Neural crest cell (in vitro differentiated cells): ENCODE measurements at regions not wholly inside any gene's neighbourhood (a gene's known extent, or its start where the extent isn't known, plus 50 kb on each side); places are given as distances from the start of the nearest gene placed in this dataset.

Experiments used
- DNase-seq: peaks from one replicate; pipeline ENCODE4 v3.0.0; 2021; ENCODE audit warnings: low read depth, mixed read lengths, low spot score
- H3K27ac Mint-ChIP-seq: one replicate; pipeline ENCODE4 v1.8.0; 2021; ENCODE audit warnings: mild to moderate bottlenecking, mixed read lengths; ENCODE audit not compliant: unreplicated experiment
- H3K27me3 Mint-ChIP-seq: 2 replicates; pipeline ENCODE4 v1.8.0; 2021; ENCODE audit warnings: low read depth, mild to moderate bottlenecking, mixed read lengths
- H3K36me3 Mint-ChIP-seq: 2 replicates; pipeline ENCODE4 v1.8.0; 2021; ENCODE audit warnings: low read depth, mild to moderate bottlenecking, mixed read lengths
- H3K4me1 Mint-ChIP-seq: 2 replicates; pipeline ENCODE4 v1.8.0; 2021; ENCODE audit warnings: mixed read lengths
- H3K4me3 Mint-ChIP-seq: one replicate; pipeline ENCODE4 v1.8.0; 2021; ENCODE audit warnings: mild to moderate bottlenecking, mixed read lengths
- H3K9me3 Mint-ChIP-seq: 2 replicates; pipeline ENCODE4 v1.8.0; 2021; ENCODE audit warnings: mixed read lengths
- TF ChIP-seq, protein P1 (sequence below): fragments of 200-600 bp; sonication (generic); conservative IDR thresholded peaks from 2 replicates; pipeline ENCODE4 v1.5.0; 2021; ENCODE audit warnings: antibody characterized with exemption, mild to moderate bottlenecking

DNA sequence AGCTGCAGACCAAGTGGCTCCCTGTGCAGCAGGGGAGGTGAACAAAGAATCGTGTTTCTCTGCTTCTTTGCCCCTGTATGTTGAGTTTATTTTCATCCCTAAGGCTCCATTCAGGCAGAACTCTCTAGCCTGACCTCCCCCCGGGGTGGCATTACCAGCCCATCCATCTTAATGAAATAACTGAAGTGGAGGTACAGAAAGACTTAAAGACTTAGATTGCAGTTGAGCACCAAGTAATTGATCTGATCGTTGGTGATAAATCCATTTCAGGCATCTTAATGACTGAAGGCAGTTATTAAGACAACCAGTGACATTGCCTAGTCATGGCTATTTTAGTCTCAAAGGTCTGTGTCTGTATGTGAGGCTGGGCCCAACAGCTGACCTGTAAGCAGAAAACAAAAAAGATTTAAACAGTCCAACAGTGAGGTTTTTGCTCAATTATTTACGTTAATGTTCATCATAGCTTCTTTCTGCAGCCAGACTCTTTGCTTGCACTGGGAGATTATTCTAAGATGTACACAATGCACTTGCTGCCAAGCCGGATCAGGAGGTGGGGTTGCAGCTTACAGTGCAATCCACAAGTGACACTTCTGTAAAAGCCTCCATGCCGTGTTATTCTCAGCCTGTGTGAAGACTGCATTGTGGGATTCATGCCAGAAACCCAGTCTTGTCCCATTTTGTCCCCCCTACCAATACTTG lies 363.0 kb upstream of the DUSP10 start:
- TF ChIP-seq, protein P1, sequence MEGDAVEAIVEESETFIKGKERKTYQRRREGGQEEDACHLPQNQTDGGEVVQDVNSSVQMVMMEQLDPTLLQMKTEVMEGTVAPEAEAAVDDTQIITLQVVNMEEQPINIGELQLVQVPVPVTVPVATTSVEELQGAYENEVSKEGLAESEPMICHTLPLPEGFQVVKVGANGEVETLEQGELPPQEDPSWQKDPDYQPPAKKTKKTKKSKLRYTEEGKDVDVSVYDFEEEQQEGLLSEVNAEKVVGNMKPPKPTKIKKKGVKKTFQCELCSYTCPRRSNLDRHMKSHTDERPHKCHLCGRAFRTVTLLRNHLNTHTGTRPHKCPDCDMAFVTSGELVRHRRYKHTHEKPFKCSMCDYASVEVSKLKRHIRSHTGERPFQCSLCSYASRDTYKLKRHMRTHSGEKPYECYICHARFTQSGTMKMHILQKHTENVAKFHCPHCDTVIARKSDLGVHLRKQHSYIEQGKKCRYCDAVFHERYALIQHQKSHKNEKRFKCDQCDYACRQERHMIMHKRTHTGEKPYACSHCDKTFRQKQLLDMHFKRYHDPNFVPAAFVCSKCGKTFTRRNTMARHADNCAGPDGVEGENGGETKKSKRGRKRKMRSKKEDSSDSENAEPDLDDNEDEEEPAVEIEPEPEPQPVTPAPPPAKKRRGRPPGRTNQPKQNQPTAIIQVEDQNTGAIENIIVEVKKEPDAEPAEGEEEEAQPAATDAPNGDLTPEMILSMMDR, result no peak
- Mint-ChIP-seq H3K27me3 (no peaks in the 10 kb centered on the region), H3K36me3 (no peaks in the 10 kb centered on the region), H3K27ac (no peak overlapping the region), H3K9me3 (no peaks in the 10 kb centered on the region), H3K4me3 (no peak overlapping the region), H3K4me1 (peaks cover 26% of the 10 kb centered on the region)
- no peak for DNase-seq

DNA sequence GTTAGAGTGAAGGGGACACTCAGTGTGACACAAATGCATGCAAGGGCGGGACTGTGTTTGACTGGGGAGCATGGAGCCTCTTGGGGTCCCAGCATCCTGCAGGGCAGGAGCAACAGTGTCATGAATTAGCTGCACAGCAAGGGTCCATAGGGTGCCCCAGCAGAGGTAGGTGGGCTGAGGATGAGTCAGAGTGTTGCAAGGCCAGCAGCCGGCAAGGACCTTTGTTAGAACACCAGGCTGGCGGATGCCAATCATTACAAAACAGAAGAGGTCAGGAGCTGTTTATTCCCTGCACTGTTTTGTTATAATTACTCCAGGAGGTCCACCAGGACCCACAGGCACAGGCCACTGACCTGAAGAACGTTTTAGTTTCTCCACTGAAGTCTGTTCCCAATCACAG lies 362.2 kb upstream of the DUSP10 start:
- peaks cover 31% of the 10 kb centered on the region for H3K4me1 Mint-ChIP-seq
- no peak overlapping the region for H3K27ac Mint-ChIP-seq
- H3K4me3 Mint-ChIP-seq, result no peak overlapping the region
- H3K27me3 Mint-ChIP-seq, result no peaks in the 10 kb centered on the region
- no peaks in the 10 kb centered on the region for H3K9me3 Mint-ChIP-seq
- TF ChIP-seq, protein P1, result no peak
- no peaks in the 10 kb centered on the region for H3K36me3 Mint-ChIP-seq
- no peak for DNase-seq

DNA sequence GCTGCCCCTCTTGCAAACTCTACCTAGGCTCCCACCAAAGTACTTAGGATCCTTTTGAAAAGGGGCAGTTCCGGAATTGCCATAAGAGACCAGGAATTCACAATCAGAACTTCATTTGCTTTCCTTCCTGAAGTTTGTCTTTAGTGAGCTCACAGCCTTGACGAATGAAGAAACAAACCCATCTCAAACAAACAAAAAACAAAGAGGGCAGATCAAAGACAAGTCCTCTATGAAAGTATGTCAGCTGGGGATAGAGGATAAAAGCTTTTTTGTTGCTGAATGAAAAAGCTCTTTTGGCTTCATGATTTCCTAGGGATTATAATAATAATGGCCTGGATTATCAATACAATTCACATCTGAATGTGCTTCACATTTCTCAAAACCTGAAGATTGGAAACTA lies 357.9 kb upstream of the DUSP10 start:
- H3K4me1 Mint-ChIP-seq, result peaks cover 17% of the 10 kb centered on the region
- H3K9me3 Mint-ChIP-seq, result no peaks in the 10 kb centered on the region
- H3K27ac Mint-ChIP-seq, result no peak overlapping the region
- no peaks in the 10 kb centered on the region for H3K36me3 Mint-ChIP-seq
- H3K4me3 Mint-ChIP-seq, result no peak overlapping the region
- no peak for DNase-seq
- H3K27me3 Mint-ChIP-seq, result no peaks in the 10 kb centered on the region
- TF ChIP-seq, protein P1, result no peak

DNA sequence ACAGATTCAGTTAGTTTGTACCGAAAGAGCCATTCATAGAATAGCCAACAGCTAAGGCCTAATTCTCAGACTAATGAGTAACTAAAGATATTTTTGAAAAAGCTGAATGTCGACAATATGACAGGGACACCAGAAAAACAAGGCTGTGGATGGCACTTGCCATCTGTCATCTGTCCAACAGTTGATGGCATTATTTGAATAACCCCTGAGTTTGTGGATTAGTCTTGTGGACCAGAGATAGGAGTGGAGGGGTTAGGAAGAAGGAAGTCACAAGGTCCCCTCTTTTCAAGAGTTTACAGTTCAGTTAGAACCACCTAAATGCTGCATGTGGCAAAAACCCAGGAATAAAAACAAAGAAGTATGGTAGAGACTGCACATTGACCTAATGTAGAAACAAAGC lies 356.5 kb upstream of the DUSP10 start:
- Mint-ChIP-seq H3K36me3 (no peaks in the 10 kb centered on the region), H3K9me3 (no peaks in the 10 kb centered on the region), H3K4me1 (peaks cover 11% of the 10 kb centered on the region), H3K27ac (no peak overlapping the region), H3K27me3 (no peaks in the 10 kb centered on the region), H3K4me3 (no peak overlapping the region)
- TF ChIP-seq, protein P1, result no peak
- DNase-seq, result no peak

DNA sequence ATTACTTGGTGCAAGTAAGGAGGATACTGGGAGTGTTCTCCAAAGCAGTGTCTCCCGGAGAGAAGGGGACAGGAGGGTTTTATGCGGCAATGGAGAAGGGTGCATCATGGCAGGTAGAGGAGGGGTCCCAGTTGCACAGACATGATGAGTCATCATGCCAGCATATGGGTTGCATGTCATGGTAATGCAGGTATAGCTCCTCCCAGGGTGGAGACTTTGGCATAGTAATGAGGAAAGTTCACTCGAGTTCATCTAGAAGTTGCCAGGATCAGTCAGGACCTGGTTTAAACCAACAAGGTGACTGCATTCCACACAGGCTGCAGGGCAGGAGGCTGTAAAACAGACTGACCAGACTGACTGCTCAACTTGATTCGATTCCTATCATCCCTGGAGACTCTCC lies 355.7 kb upstream of the DUSP10 start:
- Mint-ChIP-seq H3K4me1 (peaks cover 11% of the 10 kb centered on the region), H3K36me3 (no peaks in the 10 kb centered on the region), H3K27ac (no peak overlapping the region), H3K27me3 (no peaks in the 10 kb centered on the region), H3K4me3 (no peak overlapping the region), H3K9me3 (no peaks in the 10 kb centered on the region)
- DNase-seq, result no peak
- TF ChIP-seq, protein P1, result no peak
